SK-N-SH (cell line): ENCODE measurements at regions not wholly inside any gene's neighbourhood (a gene's known extent, or its start where the extent isn't known, plus 50 kb on each side); places are given as distances from the start of the nearest gene placed in this dataset.

ENCODE experiments used
- CTCF ChIA-PET: fragments of 300-600, 350-600 bp; formaldehyde crosslinking; extraction: SDS; loops from one replicate; lab custom pipeline; 2021; lab: Yijun Ruan, JAX
- POLR2A ChIA-PET: fragments of 350-600 bp; sonication (Branson Sonifier 250); formaldehyde crosslinking; extraction: SDS; loops from one replicate; lab custom pipeline; 2020; ENCODE audit warnings: antibody characterized with exemption, inconsistent platforms; lab: Yijun Ruan, JAX
- DNase-seq: peaks from one replicate; pipeline ENCODE4 v3.0.0; 2012
- H2AFZ ChIP-seq: fragments of 200-600 bp; sonication (generic); 2 replicates; pipeline ENCODE4 v1.8.1; 2016; ENCODE audit warnings: antibody characterized with exemption, mild to moderate bottlenecking, low read depth
- H3F3A ChIP-seq: fragments of 200-600 bp; sonication (generic); replicated peaks from 2 replicates; pipeline ENCODE3; 2016; ENCODE audit warnings: antibody characterized with exemption, mild to moderate bottlenecking; ENCODE audit not compliant: insufficient read depth
- H3K27ac ChIP-seq, 2 experiments: fragments of 200-500 bp in 1 of 2; fragments of 200-600 bp in 1 of 2; sonication (Bioruptor generic) in 1 of 2; sonication (generic), shearing (Covaris generic) in 1 of 2; 2 replicates each; pipeline versions ENCODE4 v1.5.1 to v1.6.1; 2014 to 2016; ENCODE audit warnings: low read depth in 2 of 2, inconsistent platforms in 1 of 2, low read length in 1 of 2, mild to moderate bottlenecking in 1 of 2, mixed read lengths in 1 of 2
- H3K27me3 ChIP-seq: fragments of 200-600 bp; sonication (generic), shearing (Covaris generic); 2 replicates; pipeline ENCODE4 v1.6.1; 2016; ENCODE audit warnings: mixed run types; ENCODE audit not compliant: insufficient read depth
- H3K36me3 ChIP-seq, 2 experiments: fragments of 200-500 bp in 1 of 2; fragments of 200-600 bp in 1 of 2; sonication (Bioruptor generic) in 1 of 2; sonication (generic) in 1 of 2; replicated peaks in 1 of 2; 2 replicates each; pipeline versions ENCODE3 to v1.5.1; 2014 to 2016; ENCODE audit warnings: low read length in 1 of 2, mild to moderate bottlenecking in 1 of 2; ENCODE audit not compliant: insufficient read depth in 2 of 2, control insufficient read depth in 1 of 2
- H3K4me1 ChIP-seq, 2 experiments: fragments of 200-500 bp in 1 of 2; fragments of 200-600 bp in 1 of 2; sonication (Bioruptor generic) in 1 of 2; sonication (generic), shearing (Covaris generic) in 1 of 2; 2 replicates each; pipeline versions ENCODE4 v1.5.1 to v1.6.1; 2014 to 2016; ENCODE audit warnings: low read depth in 1 of 2, low read length in 1 of 2, mixed run types in 1 of 2; ENCODE audit not compliant: insufficient read depth in 2 of 2, control insufficient read depth in 1 of 2
- H3K4me2 ChIP-seq: fragments of 200-600 bp; sonication (generic), shearing (Covaris generic); 2 replicates; pipeline ENCODE4 v1.6.1; 2017; ENCODE audit warnings: mixed run types
- H3K4me3 ChIP-seq, 2 experiments: fragments of 200-500 bp in 1 of 2; fragments of 200-600 bp in 1 of 2; sonication (Bioruptor generic) in 1 of 2; sonication (generic), shearing (Covaris generic) in 1 of 2; 2 replicates each; pipeline versions ENCODE4 v1.5.1 to v1.8.1; 2014 to 2016; ENCODE audit warnings: low read depth in 2 of 2, inconsistent platforms in 1 of 2, low read length in 1 of 2, mild to moderate bottlenecking in 1 of 2, mixed read lengths in 1 of 2, moderate library complexity in 1 of 2
- H3K79me2 ChIP-seq: fragments of 200-600 bp; sonication (generic); 2 replicates; pipeline ENCODE4 v1.8.1; 2017; ENCODE audit warnings: mild to moderate bottlenecking; ENCODE audit not compliant: insufficient read depth
- H3K9ac ChIP-seq: fragments of 200-600 bp; sonication (generic); 2 replicates; pipeline ENCODE4 v1.6.1; 2017; ENCODE audit warnings: mixed run types
- H3K9me2 ChIP-seq: fragments of 200-600 bp; sonication (generic); 2 replicates; pipeline ENCODE4 v1.6.1; 2017; ENCODE audit warnings: mixed run types
- H3K9me3 ChIP-seq: fragments of 200-600 bp; sonication (generic); 2 replicates; pipeline ENCODE4 v1.6.1; 2017; ENCODE audit warnings: mixed run types, mild to moderate bottlenecking, moderate library complexity
- H4K20me1 ChIP-seq: fragments of 200-600 bp; sonication (generic); 2 replicates; pipeline ENCODE4 v1.6.1; 2017; ENCODE audit warnings: mild to moderate bottlenecking, mixed run types; ENCODE audit not compliant: insufficient read depth
- FOSL2 ChIP-seq: IDR thresholded peaks from 2 replicates; pipeline ENCODE4 v1.4.0; 2012; ENCODE audit warnings: low read depth, mild to moderate bottlenecking, moderate library complexity, borderline replicate concordance
- FOXM1 ChIP-seq: IDR thresholded peaks from 2 replicates; pipeline ENCODE4 v1.4.0; 2012; ENCODE audit warnings: low read depth, mild to moderate bottlenecking
- GATA2 ChIP-seq: sonication (generic); formaldehyde crosslinking; IDR thresholded peaks from 2 replicates; pipeline ENCODE4 v1.5.0; 2020; ENCODE audit warnings: mild to moderate bottlenecking, missing genetic modification reagents
- IRF3 ChIP-seq: fragments of 150-350 bp; IDR thresholded peaks from 2 replicates; pipeline ENCODE4 v1.6.1; 2016; ENCODE audit warnings: mild to moderate bottlenecking, low read depth, low read length
- JUND ChIP-seq: IDR thresholded peaks from 2 replicates; pipeline ENCODE4 v1.4.0; 2012
- MEF2A ChIP-seq: IDR thresholded peaks from 2 replicates; pipeline ENCODE4 v1.4.0; 2012; ENCODE audit warnings: low read depth, borderline replicate concordance
- MXI1 ChIP-seq: IDR thresholded peaks from 2 replicates; pipeline ENCODE4 v1.6.1; 2012; ENCODE audit warnings: mild to moderate bottlenecking, low read depth, low read length, improper control_type of control experiment
- NFIC ChIP-seq: IDR thresholded peaks from 2 replicates; pipeline ENCODE4 v1.4.0; 2012; ENCODE audit warnings: borderline replicate concordance
- RAD21 ChIP-seq: IDR thresholded peaks from 2 replicates; pipeline ENCODE4 v1.6.1; 2012; ENCODE audit warnings: mild to moderate bottlenecking, low read length
- RCOR1 ChIP-seq: fragments of 150-350 bp; IDR thresholded peaks from 2 replicates; pipeline ENCODE4 v1.6.1; 2017; ENCODE audit warnings: antibody characterized with exemption, low read length
- SIN3A ChIP-seq: IDR thresholded peaks from 2 replicates; pipeline ENCODE4 v1.6.1; 2012; ENCODE audit warnings: low read depth, mild to moderate bottlenecking, low read length, moderate library complexity, borderline replicate concordance
- WGBS: methylation state at CpG from one replicate; pipeline ENCODE4 v1.1.6; 2017; ENCODE audit warnings: low lambda C conversion rate; 5-methylcytosine and 5-hydroxymethylcytosine counted together
- TF ChIP-seq, protein P1 (sequence below): fragments of 150-350 bp; IDR thresholded peaks from 2 replicates; pipeline ENCODE4 v1.6.1; 2017; ENCODE audit warnings: antibody characterized with exemption, low read length, low read depth, borderline replicate concordance
- TF ChIP-seq, protein P2 (sequence below): IDR thresholded peaks from 2 replicates; pipeline ENCODE4; 2012
- TF ChIP-seq, protein P3 (sequence below): IDR thresholded peaks from 2 replicates; pipeline ENCODE4 v1.4.0; 2012; ENCODE audit warnings: low read depth, borderline replicate concordance

GRCh38 chr3:144197116-144197515, 225.5 kb downstream of the DIPK2A start:
- Histone ChIP-seq H3K27me3 (no peaks in the 10 kb centered on the region), H4K20me1 (no peaks in the 10 kb centered on the region), H3K9me3 (no peaks in the 10 kb centered on the region), H2AFZ (no peak overlapping the region), H3K79me2 (no peaks in the 10 kb centered on the region), H3K4me3 (no peak overlapping the region), H3K27ac (no peak overlapping the region), H3K36me3 (no peaks in the 10 kb centered on the region), H3K9me2 (no peaks in the 10 kb centered on the region), H3K4me1 (no peaks in the 10 kb centered on the region), H3F3A (no peaks in the 10 kb centered on the region), H3K4me2 (no peak overlapping the region), H3K9ac (no peak overlapping the region)
- ChIA-PET POLR2A (no interaction called here), CTCF (no interaction called here)
- DNase-seq = no peak
- TF ChIP-seq, protein P1, sequence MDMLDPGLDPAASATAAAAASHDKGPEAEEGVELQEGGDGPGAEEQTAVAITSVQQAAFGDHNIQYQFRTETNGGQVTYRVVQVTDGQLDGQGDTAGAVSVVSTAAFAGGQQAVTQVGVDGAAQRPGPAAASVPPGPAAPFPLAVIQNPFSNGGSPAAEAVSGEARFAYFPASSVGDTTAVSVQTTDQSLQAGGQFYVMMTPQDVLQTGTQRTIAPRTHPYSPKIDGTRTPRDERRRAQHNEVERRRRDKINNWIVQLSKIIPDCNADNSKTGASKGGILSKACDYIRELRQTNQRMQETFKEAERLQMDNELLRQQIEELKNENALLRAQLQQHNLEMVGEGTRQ = no peak
- no peak for TF ChIP-seq NFIC
- TF ChIP-seq RCOR1 = no peak
- TF ChIP-seq, protein P2, sequence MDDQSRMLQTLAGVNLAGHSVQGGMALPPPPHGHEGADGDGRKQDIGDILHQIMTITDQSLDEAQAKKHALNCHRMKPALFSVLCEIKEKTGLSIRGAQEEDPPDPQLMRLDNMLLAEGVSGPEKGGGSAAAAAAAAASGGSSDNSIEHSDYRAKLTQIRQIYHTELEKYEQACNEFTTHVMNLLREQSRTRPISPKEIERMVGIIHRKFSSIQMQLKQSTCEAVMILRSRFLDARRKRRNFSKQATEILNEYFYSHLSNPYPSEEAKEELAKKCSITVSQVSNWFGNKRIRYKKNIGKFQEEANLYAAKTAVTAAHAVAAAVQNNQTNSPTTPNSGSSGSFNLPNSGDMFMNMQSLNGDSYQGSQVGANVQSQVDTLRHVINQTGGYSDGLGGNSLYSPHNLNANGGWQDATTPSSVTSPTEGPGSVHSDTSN = no peak
- TF ChIP-seq GATA2 (CRISPR knock-in tag) = no peak
- TF ChIP-seq SIN3A = no peak
- TF ChIP-seq, protein P3, sequence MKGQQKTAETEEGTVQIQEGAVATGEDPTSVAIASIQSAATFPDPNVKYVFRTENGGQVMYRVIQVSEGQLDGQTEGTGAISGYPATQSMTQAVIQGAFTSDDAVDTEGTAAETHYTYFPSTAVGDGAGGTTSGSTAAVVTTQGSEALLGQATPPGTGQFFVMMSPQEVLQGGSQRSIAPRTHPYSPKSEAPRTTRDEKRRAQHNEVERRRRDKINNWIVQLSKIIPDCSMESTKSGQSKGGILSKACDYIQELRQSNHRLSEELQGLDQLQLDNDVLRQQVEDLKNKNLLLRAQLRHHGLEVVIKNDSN = no peak
- no peak for TF ChIP-seq JUND
- WGBS = 0% methylated on average over 1 of the region's 2 CpGs

GRCh38 chr3:144197582-144197981, 226.0 kb downstream of the DIPK2A start:
- Histone ChIP-seq H3K36me3 (no peaks in the 10 kb centered on the region), H3F3A (no peaks in the 10 kb centered on the region), H3K9ac (no peak overlapping the region), H2AFZ (no peak overlapping the region), H3K9me2 (no peaks in the 10 kb centered on the region), H3K9me3 (no peaks in the 10 kb centered on the region), H3K4me3 (no peak overlapping the region), H3K27ac (no peak overlapping the region), H4K20me1 (no peaks in the 10 kb centered on the region), H3K79me2 (no peaks in the 10 kb centered on the region), H3K4me1 (no peaks in the 10 kb centered on the region), H3K4me2 (no peak overlapping the region), H3K27me3 (no peaks in the 10 kb centered on the region)
- CTCF ChIA-PET = no interaction called here
- DNase-seq = no peak
- no peak for TF ChIP-seq IRF3
- no peak for TF ChIP-seq RAD21
- TF ChIP-seq FOXM1 = no peak
- no peak for TF ChIP-seq MXI1
- no peak for TF ChIP-seq MEF2A
- TF ChIP-seq NFIC = no peak
- no peak for TF ChIP-seq FOSL2
- WGBS = 0% methylated on average over 1 of the region's 1 CpG
- POLR2A ChIA-PET = no interaction called here
